Ishikawa (cell line): ENCODE measurements at regions not wholly inside any gene's neighbourhood (a gene's known extent, or its start where the extent isn't known, plus 50 kb on each side); places are given as distances from the start of the nearest gene placed in this dataset.

Source experiments
- CEBPB ChIP-seq: IDR thresholded peaks from 2 replicates; pipeline ENCODE4 v1.6.1; 2012
- CREB1 ChIP-seq: IDR thresholded peaks from 2 replicates; pipeline ENCODE4 v1.6.1; 2012; ENCODE audit warnings: low read depth
- EP300 ChIP-seq: IDR thresholded peaks from 2 replicates; pipeline ENCODE4 v1.6.1; 2012; ENCODE audit warnings: borderline replicate concordance
- FOXM1 ChIP-seq: IDR thresholded peaks from 2 replicates; pipeline ENCODE4 v1.6.1; 2012; ENCODE audit warnings: low read depth, borderline replicate concordance
- MAX ChIP-seq: IDR thresholded peaks from 2 replicates; pipeline ENCODE4 v1.6.1; 2012
- NFIC ChIP-seq: IDR thresholded peaks from 2 replicates; pipeline ENCODE4 v1.6.1; 2012
- RAD21 ChIP-seq: IDR thresholded peaks from 2 replicates; pipeline ENCODE4 v1.6.1; 2012; ENCODE audit warnings: low read depth
- REST ChIP-seq: IDR thresholded peaks from 2 replicates; pipeline ENCODE4 v1.6.1; 2012; ENCODE audit warnings: low read depth, mild to moderate bottlenecking
- TAF1 ChIP-seq: IDR thresholded peaks from 2 replicates; pipeline ENCODE4 v1.6.1; 2012; ENCODE audit warnings: low read depth, mild to moderate bottlenecking
- TEAD4 ChIP-seq: IDR thresholded peaks from 2 replicates; pipeline ENCODE4 v1.6.1; 2012
- YY1 ChIP-seq: IDR thresholded peaks from 2 replicates; pipeline ENCODE4 v1.6.1; 2012; ENCODE audit warnings: low read depth
- ZBTB7A ChIP-seq: IDR thresholded peaks from 2 replicates; pipeline ENCODE4 v1.6.1; 2012; ENCODE audit warnings: low read depth

- TF ChIP-seq ZBTB7A = no peak
- no peak for TF ChIP-seq RAD21
- no peak for TF ChIP-seq TAF1
- TF ChIP-seq YY1 = no peak
- no peak for TF ChIP-seq FOXM1
- no peak for TF ChIP-seq CEBPB
- TF ChIP-seq EP300 = no peak
- no peak for TF ChIP-seq MAX
- TF ChIP-seq TEAD4 = no peak
- no peak for TF ChIP-seq CREB1
- no peak for TF ChIP-seq REST
- no peak for TF ChIP-seq NFIC
Measured at GRCh38 chr17:65301184-65301583, 164.0 kb downstream of the RGS9 start.
